ENCODE measurements at regions not wholly inside any gene's neighbourhood (a gene's known extent, or its start where the extent isn't known, plus 50 kb on each side); places are given as distances from the start of the nearest gene placed in this dataset.
"Not testable (repeated sequence)": the region's sequence is repeated elsewhere in the genome, so short reads cannot be mapped to it uniquely, and the experiment has no call there.

DNA sequence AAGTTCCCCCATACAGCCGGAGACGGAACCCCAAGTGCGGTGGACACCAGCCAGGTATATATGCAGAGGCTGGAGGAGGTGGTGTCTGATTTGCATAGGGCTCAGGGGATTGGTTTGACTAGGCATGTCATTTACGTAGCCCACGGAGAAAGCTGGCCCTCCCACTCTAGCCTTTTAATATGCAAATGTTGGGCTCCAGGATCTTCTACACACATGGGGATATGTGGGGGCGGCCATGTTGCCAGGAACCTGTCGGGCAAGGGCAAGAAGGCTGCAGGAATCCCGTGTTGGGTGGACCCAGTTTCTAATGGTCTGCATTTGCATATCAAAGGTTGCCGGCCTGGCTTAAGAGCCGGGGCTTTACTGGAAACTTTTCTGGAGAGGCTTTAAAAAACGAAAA lies 57.4 kb downstream of the FTHL17 start:
- DNase-seq: not testable (repeated sequence)

DNA sequence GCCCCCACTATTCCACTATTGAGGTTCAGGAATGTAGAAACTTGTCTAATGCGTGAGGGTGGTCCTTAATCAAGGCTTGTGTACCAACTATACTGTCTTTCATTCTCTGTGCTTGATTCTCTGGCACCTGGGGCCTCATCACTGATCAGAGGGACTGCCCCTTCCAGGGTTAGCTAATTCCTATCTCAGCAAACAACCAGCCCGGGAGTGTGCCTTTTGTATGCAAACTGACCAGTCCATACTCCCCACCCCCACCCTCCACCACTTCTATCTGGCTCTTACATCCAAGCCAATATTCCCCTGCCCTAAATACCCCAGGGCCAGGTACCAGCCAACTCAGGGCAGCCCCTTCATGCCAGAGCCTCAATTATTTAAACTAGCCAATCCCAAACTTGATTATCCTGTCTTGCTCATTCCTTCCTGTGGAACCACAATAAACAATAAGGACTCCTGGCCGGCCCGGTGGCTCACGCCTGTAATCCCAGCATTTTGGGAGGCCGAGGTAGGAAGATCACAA lies 59.3 kb downstream of the FTHL17 start:
- no peak for DNase-seq

DNA sequence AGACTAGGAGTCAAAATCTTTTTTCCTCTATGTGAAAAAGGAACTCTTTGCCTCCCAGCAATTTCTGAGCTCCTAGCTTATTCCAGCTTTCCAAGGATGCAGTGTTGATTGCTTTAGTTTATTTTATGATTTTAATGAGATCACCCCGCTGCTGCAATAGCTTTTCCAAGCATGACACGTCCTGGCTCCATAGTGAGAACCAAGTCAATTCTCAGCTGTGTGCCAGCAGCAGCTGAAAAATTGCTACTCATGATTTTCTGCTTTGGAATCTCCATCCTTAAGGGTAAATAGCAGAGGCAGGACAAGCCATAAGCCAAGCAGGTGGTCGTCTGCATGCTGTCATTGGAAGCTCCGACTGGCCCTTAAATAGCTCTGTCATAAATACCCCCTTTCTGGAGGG lies 64.5 kb downstream of the FTHL17 start:
- no peak for DNase-seq

DNA sequence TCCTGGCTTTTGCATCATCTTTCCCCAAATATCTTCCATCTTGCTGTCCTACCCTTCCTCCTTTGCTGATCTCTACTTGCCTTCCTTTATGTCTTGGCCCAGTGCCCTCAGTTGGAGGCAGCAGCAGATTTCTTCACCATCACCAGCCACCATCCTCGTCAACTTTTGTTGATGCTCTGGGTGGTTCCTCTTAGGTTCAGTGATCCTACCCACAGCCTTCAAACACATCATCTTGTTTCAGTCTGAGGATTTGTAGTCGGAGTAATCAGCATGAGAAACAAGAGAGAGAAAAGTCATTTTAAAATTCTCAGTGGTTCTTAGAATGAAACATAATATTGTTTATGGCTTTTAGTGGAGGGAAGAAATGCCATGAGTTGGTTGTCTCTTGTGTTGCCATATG lies 65.8 kb downstream of the FTHL17 start:
- no peak for DNase-seq

DNA sequence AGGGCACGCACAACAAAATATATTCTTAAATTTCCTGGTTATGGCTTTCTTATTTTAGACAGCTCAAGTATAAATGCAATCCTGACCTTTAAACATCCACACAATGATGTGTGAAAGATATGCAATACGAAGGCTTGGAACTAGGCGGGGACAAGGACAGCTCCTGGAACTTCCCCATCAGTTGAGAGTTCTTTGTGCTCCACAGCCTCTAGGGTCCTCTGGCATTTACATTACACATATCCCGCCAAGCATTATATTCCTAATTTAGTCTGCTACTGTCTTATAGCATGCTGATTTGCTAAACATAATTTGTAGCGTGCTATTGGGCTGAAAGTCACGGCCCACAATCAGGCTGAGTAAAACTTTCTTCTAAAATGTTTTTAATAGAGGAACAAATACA lies 74.4 kb downstream of the FTHL17 start:
- DNase-seq: no peak

DNA sequence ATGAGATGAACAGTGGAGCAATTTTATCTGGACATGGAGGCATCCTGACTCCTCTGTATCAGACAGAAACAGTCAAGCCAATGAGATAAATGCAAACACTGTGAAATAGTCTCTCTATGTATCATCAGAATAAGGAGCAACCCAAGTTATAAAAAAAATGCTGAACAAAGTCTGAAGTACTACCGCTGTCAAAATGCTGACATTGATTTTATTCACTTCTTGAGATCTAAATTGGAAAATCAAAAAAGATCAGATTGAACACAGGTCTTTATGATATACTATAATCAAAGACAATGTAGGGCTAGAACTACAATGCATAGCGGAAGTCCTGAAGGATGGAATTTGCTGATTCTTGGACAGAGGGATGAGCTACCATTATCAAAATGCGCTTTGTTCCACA lies 76.1 kb downstream of the FTHL17 start:
- DNase-seq: no peak

DNA sequence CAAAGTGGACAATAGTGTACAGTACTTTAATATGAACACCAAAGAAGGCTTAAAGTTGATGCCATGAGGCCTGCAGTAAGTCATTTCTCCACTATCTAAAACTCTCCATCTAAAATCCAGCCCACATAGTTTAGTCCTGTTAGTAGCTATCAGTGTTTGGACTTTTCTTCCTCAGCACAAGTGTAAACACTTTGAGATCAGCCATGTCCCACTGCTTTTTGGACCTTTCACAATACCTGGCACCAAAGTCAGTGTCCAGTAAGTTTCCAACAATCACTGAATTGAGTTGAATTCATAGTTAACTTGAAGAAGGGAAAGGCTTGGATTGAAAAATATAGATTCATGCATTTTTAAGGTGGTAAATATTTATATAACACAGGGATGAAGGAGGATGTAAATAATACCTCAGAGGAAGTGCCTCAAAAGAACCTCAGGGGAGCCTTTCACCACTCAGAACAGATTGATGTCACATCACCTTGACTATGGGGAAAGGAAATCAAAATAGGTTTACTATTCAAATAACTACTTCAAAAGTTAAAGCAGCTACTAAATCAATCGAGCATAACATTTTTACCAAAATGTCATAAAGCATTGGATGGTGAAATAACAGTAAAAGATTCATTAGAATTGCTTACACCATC lies 76.7 kb downstream of the FTHL17 start:
- no peak for DNase-seq

DNA sequence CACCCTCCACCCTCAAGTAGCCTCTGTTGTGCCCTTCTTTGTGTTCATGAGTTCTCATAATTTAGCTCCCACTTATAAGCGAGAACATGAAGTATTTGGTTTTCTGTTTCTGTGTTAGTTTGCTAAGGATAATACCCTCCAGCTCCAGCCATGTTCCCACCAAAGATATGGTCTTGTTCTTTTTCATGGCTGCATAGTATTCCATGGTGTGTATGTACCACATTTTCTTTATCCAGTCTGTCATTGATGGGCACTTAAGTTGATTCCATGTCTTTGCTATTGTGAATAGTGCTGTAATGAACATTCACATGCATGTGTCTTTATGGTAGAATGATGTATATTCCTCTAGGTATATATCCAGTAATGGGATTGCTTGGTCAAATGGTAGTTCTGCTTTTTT lies 77.8 kb downstream of the FTHL17 start:
- not testable (repeated sequence) for DNase-seq

DNA sequence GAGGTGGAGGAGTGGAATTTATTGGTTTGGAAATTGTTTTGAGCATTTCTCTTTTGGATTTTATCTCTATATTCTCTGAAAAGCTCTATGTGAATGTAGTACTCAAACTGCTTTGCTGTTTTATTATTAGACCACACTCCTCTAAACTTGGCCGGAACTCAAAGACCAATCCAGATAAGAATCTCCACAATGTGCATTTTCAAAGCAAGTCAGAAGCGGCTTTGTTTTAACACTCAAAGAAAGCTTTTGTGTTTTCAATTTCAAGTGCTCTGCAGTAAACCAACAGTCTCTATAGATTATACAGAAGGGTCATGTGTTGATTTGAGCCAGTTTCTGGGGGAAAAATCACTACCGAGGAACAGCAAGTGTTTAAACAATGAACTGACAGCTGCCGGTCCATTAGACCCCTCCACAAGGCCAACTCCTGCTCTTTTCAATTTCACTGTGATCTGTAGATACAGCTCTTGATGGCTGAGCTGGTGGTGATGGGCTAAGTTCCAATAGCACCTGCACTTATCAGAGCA lies 79.4 kb downstream of the FTHL17 start:
- no peak for DNase-seq

DNA sequence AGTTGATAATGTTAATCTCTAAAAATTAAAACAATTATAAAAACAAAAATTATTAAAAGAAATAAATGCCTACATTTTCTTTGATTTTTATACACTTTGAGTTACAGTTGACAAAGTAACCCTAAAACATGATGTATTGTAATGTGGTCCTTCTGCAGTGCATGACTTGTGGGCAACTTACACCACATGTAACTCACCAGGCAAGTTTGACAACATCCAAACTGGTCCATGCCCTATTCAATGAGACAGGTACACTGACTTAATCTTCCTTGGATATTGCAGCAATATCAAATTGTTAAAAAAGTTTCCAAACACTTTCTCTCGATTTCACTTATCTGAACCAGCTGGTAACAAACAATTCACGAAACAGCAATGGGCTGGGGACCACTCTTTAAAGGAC lies 81.5 kb downstream of the FTHL17 start:
- DNase-seq: no peak

DNA sequence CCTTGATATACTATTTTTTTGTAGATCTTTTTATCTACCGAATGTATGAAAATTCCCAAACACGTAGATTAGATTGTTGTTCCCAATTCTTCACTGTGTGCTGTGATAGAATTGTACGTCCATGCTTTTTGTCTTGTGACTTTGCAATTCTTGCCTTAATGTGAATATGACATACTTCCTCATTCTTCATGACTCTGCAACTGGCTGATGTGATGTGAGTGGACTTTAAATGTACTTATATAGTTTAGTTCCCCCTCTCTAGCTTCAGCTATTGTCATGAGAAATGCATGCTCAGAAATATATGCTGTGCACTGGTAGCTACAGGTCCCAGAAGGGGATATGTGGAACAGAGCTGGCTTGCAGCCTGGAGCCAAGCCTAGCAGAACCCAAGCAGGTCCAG lies 89.4 kb downstream of the FTHL17 start:
- DNase-seq: peak; percentile 48 to 56

DNA sequence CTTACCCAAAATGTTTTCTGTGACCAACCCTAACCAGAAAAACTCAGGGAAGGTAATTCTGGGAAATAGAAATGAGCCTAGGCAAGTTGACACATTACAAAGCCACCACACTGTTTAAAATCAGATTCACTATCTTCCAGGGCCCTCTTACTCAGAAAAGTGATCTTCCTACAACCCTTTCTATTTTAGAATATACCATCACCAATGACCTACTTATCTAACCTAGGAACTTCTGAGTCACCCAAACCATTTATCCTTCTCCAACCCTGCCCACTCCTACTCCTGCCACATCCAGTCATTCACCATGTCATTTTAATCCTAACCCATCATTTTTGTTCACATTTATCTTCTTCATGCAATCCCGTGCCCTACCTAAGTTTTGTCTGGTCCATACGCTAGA lies 89.9 kb downstream of the FTHL17 start:
- no peak for DNase-seq

DNA sequence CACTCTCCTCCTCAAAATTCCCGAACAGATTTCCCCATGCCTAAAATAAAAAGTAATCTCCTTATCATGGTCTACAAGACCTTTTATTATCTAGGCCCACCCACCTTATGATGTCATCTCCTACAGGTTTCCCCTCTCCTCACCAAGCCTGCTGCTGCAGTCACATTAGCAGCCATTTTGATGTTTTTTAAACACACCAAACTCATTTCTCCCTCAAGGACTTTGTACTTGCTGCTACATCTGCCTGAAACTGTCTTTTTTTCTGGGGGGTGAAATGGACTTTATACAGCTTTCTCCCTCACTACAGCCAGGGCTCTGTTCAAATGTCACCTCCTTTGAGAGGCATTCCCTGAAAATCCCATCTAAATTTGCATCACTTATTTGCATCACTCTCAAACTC lies 90.2 kb upstream of the TAB3 start:
- no peak for DNase-seq

DNA sequence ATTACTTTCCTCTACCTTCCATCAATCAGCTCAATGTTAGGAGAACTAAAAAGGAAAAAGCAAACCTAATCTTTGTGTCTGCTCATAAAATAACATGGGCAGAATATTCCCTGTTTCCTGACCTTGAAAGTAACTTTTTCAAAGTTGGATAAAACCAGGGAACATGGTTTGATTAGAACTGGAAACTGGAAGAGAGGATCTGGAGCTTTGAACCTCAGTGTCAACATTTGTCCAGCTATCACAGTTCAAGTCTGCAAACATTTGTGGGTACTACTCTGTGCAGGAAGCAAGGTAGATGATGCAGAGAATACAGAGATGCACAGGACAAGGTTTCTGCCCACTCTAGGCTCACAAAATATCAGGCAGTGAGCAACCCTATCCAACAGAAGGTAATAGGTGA lies 86.4 kb upstream of the TAB3 start:
- no peak for DNase-seq

DNA sequence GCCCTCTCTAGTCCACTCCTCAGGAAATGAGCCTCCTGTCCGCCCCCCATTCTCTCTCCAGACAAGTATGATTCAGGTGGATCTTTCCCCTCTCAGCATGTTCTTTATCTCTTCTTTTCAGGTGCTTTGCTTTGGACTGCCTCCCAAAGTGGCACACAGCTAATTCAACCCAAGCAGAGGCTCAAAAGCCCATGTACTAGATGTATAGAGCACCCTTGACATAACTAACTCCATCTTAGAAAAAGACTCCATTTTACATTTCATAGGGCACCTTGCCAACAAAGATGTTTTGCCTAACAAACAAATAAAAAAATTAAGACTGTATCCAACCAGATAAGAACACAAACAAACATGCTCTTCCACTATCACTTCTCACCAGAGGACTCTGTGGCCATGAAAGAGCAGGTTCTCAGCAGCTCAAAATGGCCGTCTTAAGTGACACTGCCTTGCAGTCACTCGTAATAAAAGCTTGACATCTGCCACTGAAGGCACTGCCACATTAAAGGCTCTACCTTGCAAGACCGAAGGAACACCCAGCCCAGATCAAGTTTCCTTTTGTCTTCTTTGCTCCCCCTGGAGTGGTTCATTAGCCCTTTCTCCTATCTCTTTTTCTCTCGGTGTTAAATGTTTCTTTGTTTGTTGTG lies 84.9 kb upstream of the TAB3 start:
- DNase-seq: no peak

DNA sequence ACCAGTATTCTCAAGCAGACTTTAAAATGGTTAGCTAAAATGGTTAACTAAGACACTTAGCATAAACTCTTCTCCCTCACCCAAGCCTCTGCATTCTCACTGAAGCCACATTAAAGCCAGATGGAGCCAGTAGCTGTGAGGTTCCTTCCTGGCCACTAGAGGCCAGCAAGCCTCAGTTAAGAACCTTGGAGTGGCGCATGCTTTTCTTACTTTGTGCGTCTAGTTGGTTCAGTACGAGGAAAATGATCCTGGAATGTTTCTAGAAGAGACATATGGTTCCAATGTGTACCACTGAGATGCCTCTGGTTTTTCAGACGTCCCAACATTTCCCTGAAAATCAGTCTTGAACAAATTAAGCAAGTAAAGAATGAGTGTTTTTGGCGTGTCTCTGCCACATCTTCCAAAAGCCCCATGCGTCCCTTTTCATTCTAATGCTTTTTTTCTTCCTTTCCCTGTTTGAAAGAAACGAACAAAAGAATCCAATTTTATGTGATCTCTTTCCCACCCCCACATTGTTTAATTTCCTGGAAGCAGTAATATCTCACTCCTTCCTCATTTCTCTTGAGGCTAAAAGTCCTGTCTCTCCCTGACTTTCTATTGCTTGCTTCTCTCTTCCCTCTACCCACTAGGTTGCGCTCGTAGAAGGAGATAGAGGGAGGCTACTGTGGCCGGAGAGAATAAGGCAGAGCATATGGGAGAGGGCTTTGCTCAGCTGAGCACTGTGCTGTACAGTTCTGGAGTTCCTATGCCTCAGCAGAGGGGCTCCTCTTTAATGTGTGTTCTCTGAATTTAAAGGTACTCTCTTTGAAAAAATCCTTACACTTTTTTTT lies 82.9 kb upstream of the TAB3 start:
- DNase-seq: peak; percentile 46 to 50

DNA sequence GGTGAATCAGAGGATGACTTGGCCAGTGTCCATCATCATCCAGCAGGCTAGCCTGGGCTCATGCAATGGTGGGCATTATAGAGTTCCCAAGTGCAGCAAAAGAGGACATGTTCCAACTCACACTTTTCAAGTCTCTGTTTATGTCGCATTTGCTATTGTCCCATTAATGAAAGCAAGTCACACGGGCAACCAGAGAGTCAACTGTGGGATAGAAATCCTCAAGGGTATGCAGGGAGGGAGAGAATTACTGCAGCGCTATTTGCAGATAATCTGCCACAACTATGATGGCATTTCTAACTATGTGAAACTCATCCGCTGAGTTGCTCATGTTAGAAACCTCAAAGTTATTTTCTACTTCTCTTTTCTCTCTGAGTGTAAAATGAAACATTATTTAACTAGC lies 78.5 kb upstream of the TAB3 start:
- no peak for DNase-seq

DNA sequence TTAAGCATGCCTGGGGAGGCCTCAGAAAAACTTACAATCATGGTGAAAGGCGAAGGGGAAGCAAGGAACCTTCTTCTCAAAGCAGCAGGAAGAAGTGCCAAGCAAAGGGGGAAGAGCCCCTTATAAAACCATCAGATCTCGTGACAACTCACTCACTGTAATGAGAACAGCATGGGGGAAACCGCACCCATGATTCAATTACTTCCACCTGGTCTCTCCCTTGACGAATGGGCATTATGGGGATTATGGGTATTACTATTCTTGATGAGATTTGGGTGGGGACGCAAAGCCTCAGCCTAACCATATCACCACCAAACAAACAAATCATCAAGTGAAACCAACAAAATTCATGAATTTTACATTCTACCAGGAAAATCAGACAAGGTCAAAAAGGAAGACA lies 76.7 kb upstream of the TAB3 start:
- DNase-seq: no peak

DNA sequence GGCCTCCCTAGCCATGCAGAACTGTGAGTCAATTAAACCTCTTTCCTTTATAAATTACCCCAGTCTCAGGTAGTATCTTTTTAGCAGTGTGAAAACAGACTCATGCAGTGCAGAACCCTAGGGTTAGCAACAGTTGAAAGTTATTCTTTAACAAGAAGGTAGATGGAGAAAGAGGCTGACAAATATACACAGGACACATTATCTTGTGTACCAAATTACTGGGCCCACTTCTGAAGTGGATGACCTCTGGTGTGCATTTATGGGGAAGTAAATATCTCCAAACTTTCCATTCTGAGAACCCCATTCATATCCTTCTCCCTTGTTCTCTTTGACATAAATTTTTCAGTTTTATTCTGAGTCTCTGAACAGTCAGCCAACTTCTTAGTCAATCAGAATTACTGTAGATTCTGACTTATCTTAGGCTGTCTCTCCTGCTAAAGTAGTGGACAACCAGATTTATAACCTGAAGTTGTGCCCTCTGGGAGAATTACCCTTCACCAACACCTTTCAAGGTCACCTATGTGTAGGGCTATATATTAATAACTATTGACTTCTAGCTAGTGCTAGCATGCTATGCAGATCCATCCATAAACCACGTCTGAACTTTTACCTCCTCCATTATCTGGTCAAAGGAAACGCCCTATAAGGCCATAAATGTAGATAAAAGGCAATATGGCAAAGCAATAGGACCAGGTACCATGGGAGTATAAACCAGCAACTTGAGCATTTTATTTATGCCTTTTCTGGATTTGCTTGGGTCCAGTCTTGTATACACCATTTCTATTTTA lies 72.5 kb upstream of the TAB3 start:
- DNase-seq: no peak

DNA sequence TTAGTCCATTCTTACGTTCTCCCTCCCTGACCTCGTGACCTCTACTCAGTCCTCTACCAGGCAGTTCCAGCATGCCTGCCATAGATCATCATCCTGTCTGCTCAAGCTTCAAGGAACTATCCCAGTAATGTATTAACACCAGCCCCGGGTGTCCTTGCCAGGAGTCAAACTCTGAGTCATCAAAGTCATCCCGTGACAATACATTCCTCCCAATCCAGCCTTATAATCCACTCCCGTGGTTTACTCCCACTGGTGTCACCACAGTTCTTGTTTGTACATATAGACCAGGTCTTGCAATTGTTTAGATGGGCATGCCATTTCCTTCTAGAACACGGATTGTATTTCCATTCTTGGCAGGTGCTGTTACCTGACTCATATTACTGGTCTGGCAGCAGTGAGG lies 68.7 kb upstream of the TAB3 start:
- no peak for DNase-seq

DNA sequence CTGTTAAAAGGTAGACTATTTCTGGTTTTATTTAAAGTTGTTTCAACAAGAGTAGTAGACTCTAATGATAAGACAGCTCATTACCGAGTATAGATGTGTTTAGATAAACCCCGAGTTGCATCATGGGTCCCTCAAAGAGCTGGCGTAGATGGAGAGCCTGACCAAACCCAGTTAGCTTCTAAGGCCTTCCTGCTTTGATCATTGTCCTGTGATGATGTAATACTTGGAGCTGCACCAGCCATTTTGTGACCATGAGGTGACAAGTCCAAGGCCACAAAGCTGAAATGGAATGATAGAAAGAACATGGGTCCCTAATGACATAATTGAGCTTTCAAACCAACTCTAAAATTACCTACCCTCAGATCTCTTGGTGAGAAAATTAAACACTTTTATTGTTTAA lies 66.6 kb upstream of the TAB3 start:
- no peak for DNase-seq

DNA sequence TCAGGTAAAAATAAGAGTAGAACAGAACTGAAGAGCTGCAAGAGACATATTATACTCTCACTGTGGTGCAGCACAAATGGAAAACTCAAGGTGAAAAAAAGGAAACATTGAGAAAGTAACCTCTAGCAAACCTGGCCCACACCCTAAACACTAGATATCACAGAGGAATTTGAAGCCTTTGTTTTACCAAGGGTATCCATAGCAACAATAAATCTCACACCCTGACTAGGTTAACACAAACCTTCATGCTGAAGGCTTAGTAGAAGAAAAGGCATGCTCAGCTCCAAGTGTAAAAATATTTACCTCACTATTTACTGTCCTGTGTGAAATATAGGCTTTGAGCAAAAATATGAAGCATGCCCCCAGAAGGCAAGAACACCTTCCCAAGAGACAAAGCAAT lies 61.9 kb upstream of the TAB3 start:
- no peak for DNase-seq

DNA sequence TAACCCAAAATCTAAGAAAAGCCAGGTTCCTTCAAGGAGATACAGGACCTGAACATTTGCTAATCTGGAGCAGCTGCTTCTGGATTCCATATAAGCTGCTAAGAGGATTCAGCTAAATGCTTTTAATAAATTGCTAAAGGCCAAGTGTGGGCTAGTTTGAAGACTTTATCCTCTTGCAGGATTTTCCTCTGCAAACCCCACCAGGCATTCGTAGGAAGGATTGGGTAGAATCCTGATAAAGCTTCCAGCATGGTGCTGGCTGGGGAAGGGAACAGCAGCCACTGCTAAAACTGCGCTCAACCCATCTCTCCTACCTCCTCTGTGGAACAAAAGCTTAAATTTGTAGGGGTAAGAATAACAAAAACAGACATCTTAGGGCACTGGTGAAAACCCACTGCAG lies 61.3 kb upstream of the TAB3 start:
- no peak for DNase-seq

Data from AML-193 (cell line).